Fibroblast of skin of scalp (primary cell): ENCODE measurements at regions not wholly inside any gene's neighbourhood (a gene's known extent, or its start where the extent isn't known, plus 50 kb on each side); places are given as distances from the start of the nearest gene placed in this dataset.

Experiments
- DNase-seq: peaks from one replicate; pipeline ENCODE4 v3.0.0-alpha.2; 2013

DNA sequence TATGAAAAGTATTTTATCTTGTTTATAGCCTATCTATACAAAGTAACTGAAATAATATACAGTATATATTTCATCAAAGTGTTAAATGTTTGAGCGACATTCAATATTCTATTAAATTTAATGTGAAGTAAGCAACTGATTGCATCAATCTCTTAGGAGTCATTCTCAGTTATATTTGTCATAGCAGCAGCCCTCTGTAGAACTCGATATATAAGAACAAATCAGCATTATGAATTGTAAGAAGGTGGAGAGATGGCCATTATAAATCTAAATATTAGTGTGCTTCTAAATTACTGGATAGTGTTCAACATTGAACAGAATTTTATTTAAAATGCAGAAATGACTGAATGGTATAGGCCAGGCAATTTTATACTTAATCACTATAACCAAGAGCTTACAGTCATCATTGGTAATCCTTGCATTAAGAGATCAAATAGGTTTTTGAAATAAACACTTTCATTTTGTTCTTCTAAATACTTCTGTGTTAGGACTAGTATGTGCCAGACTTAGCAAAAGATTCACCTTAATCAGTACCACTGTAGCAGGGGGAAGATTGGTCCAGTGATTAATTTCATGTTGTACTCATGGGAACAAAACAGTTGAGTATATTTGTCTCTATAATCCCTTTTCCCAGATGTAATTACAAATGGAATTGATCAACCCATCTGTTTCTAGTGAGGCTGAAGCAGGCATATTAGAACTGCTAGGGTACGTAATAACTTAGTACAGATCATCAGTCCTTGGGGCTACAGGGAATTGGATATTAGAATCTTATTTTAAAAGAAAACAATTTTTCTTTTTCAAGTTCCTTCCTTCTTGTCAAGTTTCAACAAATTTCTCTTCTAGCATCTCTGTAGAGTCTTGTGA, 108.3 kb upstream of the TYRP1 start:
- DNase-seq = no peak

DNA sequence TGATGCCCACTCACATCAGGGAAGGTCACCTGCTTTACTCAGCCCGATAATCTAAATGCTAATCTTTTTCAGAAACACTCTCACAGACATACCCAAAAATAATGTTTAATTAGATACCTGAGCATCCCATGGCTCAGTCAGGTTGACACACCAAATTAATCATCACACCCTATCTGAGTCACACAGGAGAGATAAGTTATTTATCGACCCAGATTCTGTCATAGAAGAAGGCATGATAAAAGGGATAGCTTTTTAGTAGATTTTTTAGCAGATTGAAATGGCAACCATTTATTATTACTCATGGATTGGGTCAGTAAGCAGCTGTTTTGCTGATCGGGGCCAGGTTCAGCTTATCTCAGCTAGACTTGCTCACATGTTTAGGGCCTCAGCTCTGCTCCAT, 97.8 kb upstream of the TYRP1 start:
- DNase-seq = no peak

DNA sequence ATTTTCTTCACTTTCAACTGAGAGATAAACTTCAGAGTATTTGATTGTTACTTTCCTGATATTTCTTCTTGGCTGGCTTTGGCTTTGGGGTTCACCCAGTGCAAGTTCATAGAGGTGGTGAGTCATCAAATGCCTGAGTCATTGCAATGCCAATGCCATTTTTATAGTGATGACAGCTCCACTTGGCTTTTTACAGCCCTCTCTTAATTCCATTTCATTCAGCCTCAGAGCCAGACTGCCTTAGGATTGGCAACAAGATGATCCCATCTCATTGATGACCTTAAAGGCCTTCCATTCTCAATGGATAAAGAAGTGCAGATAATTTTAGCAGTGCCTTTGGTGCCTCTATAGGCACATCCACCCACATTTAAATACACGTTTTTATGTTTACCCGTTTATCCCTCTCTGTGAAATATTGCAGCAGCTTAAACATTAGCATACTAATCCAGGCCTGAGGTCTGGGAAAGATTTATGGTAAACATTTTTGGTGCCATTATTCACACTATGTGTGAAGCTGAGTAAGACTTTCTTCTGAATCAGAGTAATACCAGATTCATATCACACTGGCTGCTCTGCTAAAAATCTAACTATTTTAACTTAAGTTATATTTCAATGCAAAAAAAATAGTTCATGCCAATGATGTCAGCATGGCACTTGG, 88.9 kb upstream of the TYRP1 start:
- peak; percentile 35 for DNase-seq

DNA sequence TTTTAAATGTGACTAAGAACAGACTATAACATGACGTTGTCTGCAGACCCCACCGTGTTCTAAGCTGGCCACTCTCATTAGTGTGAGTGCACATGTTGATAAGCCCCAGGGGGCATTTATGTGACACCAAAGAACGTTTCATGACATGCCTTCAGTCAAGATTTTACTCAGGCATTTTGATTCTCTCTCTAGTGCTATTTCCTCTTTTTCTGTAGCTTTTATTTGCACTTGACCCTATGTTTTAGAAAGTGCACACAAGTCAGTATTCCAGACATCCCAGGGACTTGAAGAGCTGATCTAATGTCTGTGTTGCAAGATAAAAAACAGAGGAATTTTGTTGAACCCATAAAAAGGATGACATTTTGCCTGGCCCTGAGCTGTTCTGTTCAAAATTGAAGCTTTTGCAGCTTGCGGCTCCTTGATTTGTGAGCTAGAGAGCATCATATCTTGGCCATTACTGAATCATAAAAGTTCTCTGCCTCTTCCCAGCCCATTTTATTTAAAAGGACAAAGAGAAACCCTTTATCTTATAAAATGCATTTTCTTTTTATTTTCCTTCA, 80.9 kb upstream of the TYRP1 start:
- DNase-seq = no peak

DNA sequence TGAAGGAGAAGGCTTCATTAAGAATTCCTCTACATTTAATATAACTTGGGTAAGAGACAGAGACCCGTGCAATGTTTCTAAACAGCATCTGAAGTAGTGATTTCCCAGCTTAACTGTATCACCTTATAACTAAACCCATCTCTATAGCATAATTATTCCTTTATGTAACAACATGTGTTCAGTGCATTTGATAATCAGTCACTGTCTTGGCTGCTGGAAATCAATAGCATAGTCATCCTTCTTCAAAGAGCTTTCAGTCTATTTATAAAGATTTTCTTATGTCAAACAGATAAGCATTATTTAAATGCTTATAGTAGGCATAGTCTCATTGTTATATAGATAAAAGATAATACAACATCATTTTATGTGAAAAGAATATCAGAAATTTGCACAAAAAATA, 80.1 kb upstream of the TYRP1 start:
- no peak for DNase-seq

DNA sequence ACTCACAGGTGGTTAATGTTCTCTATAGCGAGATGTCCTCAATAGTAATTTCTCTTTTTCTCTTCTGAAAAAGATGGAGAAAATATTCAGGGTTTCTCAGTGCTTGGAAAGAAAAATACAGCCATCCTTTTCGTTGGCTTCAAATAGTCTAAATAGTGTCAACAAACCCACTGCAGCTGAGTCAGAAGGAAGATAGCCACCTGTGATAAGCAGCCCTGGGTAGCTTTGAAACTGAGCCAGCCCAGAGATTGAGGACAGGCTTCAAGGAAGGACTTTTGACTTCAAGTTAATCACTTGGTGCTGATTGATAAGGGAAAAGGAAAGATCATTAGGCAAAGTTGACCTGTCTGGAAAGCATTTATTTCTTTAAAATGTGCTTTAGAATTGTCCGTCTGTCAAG, 78.7 kb upstream of the TYRP1 start:
- DNase-seq = no peak

DNA sequence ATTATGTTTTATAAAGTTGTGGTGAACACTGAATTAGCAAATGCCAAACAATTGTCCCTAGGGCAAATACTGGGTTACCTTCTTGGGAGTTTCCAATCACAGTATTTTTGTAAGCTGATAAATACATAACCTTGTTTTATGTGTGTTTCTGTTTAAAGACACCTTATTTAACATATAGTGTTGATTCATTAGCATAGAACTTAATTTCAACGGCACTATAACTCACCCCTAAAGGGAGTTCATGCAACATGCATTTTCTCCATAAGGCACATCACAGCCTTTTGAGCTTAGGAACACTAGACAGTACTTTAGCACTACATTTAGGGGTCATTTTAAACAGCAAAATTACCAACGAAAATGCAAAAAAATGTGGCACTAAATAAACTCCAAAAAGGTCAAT, 74.2 kb upstream of the TYRP1 start:
- DNase-seq = no peak

DNA sequence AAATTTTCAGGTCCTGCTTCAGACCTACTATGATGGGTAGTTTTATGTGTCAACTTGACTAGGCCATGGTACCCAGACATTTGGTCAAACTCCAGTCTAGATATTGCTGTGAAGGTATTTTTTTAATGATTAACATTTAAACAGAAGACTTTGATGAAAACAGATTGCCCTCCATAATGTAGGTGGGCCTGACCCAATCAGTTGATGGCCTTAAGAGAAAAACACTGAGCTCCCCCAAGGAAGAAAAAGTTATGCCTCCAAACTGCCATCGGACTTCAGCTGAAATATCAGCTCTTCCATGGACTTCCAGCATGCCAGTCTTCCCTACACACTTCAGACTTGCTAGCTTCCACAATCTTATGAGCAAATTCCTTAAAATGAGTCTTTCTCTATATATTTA, 67.3 kb upstream of the TYRP1 start:
- no peak for DNase-seq

DNA sequence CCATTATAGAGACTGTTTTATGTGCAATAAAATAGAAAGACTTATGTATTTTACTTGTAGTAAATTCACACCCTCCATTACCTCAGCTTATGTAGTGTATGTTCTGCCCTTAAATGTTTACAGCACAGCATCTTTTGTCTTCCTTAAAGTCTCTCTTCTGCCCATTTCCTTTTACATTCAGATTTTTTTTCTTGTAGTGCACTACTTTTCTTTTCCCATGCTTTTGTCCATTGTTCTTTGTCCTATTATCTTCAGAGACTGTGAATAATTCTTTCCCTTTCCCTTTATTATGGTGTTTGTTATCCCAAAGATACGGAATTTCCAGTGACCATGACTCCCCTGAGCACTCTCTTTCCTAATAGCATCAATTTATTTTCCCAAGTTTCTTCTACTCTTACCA, 66.1 kb upstream of the TYRP1 start:
- no peak for DNase-seq

DNA sequence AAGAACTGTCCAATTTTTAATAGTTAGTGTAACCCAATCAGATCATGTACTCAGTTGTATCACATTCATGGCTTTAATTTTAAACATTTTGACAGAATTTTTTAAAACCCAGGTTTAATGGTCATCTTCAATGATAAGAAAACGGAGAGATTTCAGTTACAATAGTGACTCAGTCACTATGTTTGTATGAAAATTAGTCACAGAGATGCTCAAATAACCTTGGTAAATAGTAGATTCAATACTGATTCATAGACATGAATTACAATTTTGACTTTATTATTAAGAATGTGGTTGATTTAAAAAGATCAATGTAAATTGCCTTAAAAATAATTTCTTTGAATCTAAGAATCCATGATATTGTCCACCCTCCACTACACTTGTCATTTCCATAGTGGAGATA, 64.6 kb upstream of the TYRP1 start:
- DNase-seq = no peak

DNA sequence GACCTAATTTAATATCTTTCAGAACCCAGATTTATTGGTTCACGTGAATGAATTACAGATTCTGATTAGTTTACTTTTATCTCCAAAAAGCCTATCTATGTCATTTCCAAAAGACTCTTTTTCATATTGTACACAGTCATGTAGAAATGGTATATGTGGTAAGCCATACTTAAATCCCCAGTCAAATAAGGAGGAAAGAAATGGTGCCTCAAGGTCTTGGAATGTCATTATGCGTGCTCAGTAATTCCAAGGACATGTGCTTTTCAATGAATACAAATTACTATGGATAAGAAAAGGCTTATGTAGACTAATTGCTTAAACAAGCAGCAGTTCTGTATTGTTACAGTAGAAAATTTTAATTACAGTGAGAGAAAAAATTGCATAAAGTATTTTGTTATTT, 64.1 kb upstream of the TYRP1 start:
- no peak for DNase-seq

DNA sequence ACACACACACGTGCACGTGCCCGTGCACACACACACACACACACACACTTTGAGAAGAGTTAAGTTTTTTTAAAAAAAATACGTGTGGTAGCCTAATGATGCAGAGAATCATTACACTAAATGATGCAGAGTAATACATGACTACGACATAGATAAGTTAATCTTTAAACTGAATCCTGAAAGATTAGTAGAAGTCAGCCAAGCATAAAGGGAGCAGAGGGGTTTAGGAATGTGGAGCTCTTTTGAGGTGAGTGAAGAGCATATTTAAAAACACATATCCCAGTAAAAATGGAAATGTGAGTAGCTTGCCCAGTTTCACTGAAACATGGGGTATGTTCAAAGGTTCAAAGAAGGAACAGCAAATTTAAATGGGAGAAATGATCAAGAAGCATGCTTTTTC, 61.3 kb upstream of the TYRP1 start:
- no peak for DNase-seq

DNA sequence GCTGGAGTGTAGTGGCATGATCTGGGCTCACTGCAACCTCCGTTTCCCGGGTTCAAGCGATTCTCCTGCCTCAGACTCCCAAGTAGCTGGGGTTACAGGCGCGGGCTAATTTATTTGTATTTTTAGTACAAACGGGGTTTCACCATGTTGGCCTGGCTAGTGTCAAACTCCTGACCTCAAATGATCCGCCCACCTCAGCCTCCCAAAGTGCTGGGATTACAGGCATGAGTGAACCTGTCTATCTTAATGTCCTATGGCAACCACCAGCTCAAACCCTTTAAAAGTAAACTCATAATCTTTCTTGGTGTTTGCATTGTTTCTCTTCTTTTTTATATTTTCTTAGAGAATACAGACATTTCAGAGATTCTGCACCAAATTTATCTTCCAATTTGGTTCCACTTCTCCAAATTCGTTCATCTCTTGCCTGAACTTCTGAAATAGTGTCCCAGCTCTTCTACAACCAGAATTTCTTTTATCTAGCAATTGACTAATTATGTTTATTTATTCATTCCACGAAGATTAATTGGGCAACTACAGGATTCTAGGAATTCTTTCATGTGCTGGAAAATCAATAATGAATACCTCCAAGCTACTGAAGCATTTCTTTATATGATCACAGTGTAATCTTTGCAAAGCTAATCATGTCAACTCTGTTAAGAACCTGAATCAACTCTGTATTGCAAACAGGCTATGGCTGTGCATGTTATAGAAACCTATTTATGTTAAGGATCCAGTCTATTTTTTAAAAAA, 60.0 kb upstream of the TYRP1 start:
- no peak for DNase-seq

DNA sequence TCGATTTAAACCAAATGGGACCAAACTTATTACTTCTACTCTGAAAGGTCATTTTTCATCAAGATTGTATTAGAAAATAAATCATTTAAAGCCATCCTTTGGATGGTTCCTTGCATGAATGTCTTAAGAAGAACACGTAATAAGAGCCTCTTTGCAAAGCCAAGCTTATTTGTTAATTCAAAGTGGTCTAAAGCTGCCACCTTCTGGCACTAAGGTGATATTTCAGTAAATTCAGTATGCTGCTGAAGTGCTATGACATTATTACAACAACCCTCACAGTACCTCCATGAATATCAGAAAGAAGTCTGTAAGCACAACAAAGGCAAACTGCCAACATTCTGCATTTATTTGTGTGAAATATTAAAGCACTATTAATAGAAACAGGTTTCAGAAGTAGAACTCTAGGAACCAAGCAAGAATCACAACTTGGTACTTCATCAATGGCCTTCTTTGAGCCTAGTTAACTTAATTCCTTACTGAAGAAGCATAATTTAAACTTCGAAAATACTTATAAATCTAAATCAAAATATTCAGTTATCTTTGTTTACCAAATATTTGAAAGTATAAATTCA, 53.1 kb upstream of the TYRP1 start:
- peak; percentile 56 for DNase-seq

DNA sequence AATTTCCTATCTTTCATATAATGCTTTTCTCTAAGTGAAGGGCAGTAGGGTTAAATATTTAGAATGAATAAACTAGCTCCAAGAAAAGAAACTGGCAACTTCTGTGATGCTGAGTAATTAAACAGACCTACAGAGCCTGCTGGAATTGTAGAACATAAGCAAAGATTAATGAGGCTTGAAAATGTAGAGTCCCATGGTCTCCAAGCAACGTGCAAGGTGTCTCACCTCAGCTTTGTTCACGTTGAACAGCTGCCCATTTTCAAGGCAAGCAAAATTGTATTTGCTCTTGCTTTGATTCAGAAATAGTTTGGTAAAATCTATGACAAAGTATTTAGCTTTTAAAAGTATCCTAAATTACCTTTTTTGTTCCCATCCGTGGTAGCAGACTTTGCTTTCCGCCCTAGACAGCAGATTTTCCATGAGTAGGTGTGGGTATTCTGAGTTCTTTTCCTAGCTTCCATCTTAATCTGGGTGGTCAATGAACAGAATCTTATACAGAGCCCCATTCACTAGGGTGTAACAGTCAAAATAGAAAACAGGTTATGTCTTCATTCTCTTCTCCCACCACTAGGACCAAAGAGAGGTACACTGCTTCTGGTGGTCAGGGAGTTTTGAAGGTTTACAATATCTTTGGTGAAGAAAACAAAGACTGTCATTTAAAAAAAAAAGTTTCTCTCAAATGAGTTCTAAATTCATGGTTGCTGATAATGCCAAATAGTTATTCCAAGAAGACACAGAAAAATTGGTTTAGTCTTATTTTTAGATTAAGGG, 52.1 kb upstream of the TYRP1 start:
- no peak for DNase-seq
